HG03097 (cell line): ENCODE measurements at regions not wholly inside any gene's neighbourhood (a gene's known extent, or its start where the extent isn't known, plus 50 kb on each side); places are given as distances from the start of the nearest gene placed in this dataset.

Experiments
- ATAC-seq: cut with Tn5 transposase; IDR thresholded peaks from one replicate; pipeline ENCODE4 v1.9.1; 2021; ENCODE audit not compliant: unreplicated experiment, low FRiP score

- no peak for ATAC-seq
Measured at GRCh38 chr7:145020454-145020853, 184.6 kb upstream of the TPK1 start.

DNA sequence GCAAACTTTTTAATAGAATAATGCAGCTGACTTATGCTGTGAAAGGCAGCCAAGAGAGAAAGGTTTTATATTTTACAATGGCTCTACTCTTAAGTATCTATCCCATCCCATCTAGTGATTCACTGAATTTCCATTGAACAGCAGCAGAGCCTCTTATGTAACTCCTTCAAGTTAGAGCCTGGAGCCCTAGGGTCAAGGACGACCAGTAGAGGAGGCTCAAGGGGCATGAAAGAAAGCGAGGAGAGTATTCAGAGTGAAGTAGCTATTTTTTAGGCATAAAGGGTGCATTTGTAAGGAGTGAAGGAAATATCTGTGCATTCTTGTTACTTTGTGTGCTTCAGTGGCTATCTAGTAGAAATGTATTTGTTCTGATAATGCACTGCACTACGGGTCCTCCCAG, 180.2 kb upstream of the TPK1 start:
- no peak for ATAC-seq

- no peak for ATAC-seq
Measured at GRCh38 chr7:145009876-145010275, 174.0 kb upstream of the TPK1 start.

- no peak for ATAC-seq
Measured at GRCh38 chr7:145005601-145006000, 169.7 kb upstream of the TPK1 start.

- no peak for ATAC-seq
Measured at GRCh38 chr7:144997512-144997911, 161.7 kb upstream of the TPK1 start.

DNA sequence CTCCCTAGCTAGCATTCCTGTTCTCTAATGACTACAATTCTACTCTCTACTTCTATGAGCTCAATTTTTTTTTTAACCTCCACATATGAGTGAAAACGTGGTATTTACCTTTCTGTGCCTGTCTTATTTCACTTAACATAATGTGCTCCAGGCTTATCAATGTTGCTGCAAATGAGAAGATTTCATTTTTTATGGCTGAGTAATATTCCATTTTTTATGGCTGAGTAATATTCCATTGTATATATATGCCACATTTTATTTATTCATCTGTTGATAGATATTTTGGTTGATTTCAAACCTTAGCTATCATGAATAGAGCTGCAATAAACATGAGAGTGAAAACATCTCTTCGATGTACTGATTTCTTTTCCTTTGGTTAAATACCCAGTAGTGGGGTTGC, 159.6 kb upstream of the TPK1 start:
- ATAC-seq = no peak

DNA sequence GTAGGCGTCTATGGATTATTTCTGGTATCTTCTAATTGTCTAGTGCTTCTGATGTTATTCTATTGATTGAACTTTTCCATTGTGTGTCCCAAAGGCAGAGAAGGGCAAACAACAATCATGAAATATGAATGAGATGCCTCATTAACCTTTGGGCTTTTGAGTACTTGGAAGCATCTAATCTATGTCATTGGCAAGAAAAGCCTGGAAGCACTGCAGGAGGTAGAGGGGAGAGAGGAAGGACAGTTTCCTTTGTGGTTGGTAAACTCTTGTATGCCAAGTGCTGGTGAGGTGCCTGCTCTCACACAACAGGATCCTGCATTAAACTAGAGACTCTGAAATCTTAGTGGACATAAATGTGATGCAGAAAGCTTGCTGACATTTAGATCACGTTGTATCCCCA, 155.2 kb upstream of the TPK1 start:
- ATAC-seq = no peak

DNA sequence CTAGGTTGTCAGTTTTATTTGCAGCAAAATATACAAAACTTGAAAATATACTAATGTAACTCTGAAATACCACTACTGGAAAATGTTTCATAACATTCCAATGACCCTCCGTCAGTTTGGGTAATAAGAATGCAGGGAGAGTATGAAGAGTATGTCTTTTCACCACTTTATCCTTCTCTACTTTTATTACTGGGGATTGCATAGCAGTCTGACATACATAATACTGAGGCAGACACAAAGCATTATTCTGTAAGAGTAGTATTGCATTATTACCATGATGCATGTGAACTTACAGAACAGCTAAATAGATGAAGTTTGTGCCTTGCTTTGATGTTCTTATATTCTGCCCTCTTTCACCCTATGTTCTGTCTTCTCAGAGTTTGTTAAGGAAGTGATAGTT, 151.8 kb upstream of the TPK1 start:
- no peak for ATAC-seq

DNA sequence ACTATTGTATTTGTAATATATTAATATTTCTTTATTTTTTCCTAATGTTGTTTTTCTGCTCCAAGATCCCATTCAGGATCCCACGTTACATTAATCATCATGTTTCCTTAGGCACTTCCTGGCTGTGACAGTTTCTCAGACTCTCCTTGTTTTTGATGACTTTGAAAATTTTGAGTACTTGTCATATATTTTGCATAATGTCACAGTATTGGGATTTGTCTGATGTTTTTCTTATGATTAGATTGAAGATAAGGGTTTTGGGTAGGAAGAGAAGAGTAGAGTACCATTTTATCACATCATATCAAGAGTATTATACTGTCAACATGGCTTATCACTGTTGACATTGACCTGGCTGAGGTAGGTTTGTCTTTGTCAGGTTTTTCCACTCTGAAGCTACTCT, 146.3 kb upstream of the TPK1 start:
- ATAC-seq = no peak

DNA sequence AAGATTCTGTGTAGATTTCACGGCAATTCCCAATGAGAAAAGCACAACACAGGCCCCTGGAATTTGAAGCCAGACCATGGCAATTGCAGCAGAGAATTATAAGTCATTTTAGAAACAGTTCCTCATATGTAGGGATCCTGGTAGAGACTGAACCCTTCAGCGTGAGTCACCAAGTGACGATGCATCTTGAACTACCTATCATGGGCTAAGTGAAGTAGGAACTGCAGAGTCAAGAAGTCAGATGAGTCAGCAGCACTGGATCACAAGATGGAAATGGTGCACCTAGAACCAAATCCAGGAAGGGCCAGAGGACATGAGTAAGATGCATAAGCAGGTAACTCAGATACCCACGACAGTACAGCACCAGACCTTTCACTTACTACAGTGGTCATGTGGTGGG, 140.0 kb upstream of the TPK1 start:
- no peak for ATAC-seq

- ATAC-seq = no peak
Measured at GRCh38 chr7:144969787-144970186, 133.9 kb upstream of the TPK1 start.

DNA sequence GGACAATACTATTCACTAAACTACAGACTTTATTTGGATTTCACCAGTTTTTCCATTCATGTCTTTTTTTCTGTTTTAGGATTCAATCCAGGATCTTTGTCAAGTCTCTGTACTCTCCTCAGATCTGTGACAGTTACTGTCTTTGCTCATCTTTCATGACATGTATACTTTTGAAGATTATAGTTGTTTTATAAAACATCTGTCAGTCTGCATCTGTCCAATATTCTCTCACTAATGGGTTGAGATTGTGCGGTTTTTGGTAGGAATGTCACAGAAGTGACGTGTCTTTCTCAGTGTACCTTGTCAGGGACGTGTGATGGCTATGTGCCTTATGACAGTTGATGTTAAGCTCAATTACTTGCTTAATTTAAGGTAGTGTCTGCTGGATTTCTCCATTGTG, 124.9 kb upstream of the TPK1 start:
- no peak for ATAC-seq

DNA sequence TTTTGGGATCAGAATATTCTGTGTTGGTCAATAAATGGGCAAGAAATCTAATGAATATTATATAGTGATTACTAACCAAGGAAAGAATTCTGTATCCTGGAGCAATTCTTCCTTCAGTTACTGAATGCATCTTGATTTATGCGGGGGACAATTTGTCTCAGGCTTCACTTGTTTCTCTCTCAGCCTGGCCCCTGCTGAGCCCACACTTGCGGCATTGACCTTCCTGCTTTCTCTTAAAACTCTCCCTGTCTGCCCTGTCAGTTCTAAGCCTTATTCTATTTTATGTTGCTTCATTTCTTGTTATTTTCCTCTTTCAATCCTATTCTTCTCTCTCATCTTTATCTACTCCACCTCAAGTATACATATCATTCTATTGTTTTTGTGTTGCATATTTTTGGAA, 122.1 kb upstream of the TPK1 start:
- ATAC-seq = no peak

DNA sequence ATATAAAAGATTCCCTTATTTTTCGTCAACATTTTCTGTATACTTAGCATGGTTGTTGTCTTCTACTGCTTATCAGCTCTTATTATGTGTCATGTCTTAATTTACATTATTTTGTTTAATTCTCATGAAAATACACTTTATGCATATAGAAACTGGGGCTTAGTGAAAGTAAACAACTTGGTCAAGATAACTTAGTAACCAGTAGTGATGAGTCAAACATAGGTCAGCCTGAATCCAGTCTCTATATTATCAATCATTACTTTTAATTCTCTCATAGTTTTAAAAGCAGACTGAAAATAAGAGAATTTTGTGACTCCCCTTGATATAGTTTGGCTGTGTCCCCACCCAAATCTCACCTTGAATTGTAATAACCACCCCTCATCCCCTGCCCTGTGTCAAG, 119.6 kb upstream of the TPK1 start:
- ATAC-seq = no peak

DNA sequence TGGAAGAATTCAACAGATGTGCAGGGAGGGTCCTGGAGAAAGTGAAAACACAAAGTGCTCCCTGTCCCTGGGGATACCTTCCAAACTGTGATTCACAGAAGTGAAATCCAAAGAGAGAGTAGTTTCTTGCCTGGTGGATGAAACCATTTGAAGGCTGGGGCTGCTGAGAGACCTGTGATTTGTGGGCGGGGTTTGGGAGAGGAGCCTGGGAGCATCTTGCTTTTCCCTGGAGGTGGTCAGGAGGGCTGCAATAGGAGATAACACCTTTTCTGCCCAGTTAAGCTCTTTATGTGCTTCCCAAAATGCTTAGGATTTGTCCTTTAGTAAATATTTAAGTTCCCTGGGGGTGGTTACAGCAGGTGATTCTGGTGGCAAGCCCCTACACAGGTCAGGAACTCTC, 105.3 kb upstream of the TPK1 start:
- no peak for ATAC-seq

- ATAC-seq = no peak
Measured at GRCh38 chr7:144937199-144937598, 101.3 kb upstream of the TPK1 start.

DNA sequence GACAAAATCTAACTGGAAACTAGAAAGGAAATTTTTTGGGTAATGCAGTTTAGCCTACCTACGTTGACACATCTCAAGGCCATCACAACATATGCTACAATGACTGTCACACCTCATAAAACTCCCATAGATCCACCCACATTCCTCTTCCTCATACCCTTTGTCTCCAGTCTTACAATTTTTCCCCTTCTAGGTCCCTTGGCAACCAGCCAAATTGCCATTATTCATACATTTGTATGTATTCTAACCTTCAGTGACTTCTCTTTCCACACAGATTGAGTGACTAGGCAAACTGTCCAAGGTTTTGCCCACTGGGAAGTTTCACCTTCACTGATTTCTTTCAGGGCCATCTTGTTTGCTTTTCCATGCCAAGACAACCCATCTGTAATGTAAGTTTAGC, 100.5 kb upstream of the TPK1 start:
- ATAC-seq = no peak

- no peak for ATAC-seq
Measured at GRCh38 chr7:144910411-144910810, 74.6 kb upstream of the TPK1 start.

GRCh38 chr7:144908943-144909556, 73.2 kb upstream of the TPK1 start:
- ATAC-seq = no peak

- ATAC-seq = no peak
Measured at GRCh38 chr7:144908324-144908723, 72.5 kb upstream of the TPK1 start.

GRCh38 chr7:144907577-144907976, 71.7 kb upstream of the TPK1 start:
- peak; percentile 58 for ATAC-seq

DNA sequence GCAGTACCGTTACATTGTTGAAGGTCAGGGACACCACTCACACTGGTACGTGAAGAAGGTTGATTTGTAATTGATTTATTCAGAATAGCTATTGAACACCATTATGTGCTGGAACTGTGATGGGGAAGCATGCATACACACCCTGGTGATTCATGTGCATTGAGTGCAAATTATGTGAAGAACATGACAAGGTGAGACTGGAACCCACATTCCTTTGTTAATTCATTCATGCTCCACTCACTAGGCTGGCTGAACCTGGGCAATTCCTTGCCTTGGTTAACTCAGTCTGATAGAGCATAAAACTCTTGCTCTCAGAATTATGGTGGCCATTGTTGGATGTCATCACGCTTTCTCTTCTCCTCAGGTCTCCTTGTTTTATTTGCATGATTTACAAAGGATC, 67.3 kb upstream of the TPK1 start:
- no peak for ATAC-seq

DNA sequence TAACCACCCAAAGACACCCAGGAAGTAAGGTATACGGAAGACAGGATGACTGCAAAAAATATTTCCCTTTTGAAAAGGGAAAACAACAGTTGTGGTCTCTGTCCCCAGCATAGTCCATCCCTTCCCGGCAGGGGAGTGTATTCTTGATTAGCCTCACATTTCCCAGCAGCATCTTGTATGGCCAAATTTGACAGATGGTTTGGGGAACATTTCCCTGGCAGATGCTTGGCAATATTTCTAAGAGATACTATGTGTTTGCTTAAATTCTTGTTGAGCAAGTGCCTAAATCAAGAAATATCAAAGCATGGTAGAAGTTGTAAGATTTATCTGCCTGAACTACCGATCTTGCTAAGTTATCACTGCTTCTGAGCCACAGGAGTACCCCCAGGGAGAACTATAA, 56.9 kb upstream of the TPK1 start:
- ATAC-seq = no peak
